ENCODE measurements at regions not wholly inside any gene's neighbourhood (a gene's known extent, or its start where the extent isn't known, plus 50 kb on each side); places are given as distances from the start of the nearest gene placed in this dataset.

- no peak for ATAC-seq
- DNase-seq = no peak
- intact Hi-C loops (cut with DNase I, micrococcal nuclease) = no loop called here
Observed at GRCh38 chr7:88700725-88701124, 58.8 kb upstream of the ZNF804B start.

DNA sequence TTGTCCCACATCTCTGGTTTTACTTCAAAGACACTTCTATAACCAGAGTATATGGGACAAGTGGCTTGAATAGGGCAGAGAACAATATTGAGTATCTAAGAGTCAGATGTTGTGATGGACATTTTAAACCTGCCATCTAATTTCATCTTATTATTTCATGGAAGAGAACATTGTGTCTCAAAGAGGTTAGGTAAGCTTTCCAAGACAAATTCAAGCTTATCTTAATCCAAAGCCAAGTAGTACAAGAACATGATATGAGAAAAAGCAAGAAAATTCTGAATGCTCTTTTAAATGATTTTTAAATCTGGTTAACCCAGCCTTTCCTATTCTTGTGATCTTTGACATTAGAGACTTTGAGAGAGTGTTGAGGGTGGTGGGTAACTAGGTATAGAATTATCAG lies 65.3 kb upstream of the ZNF804B start:
- DNase-seq (no peak), ATAC-seq (no peak)
- intact Hi-C loops (cut with DNase I, micrococcal nuclease) = no loop called here

- intact Hi-C loops (cut with DNase I, micrococcal nuclease) = no loop called here
- ATAC-seq (no peak), DNase-seq (no peak)
Observed at GRCh38 chr7:88693131-88693530, 66.4 kb upstream of the ZNF804B start.

GRCh38 chr7:88692493-88692892 lies 67.0 kb upstream of the ZNF804B start:
- intact Hi-C loops (cut with DNase I, micrococcal nuclease) = no loop called here
- DNase-seq = no peak
- ATAC-seq = no peak

GRCh38 chr7:88689821-88690220 lies 69.7 kb upstream of the ZNF804B start:
- intact Hi-C loops (cut with DNase I, micrococcal nuclease) = no loop called here
- ATAC-seq (no peak), DNase-seq (no peak)

DNA sequence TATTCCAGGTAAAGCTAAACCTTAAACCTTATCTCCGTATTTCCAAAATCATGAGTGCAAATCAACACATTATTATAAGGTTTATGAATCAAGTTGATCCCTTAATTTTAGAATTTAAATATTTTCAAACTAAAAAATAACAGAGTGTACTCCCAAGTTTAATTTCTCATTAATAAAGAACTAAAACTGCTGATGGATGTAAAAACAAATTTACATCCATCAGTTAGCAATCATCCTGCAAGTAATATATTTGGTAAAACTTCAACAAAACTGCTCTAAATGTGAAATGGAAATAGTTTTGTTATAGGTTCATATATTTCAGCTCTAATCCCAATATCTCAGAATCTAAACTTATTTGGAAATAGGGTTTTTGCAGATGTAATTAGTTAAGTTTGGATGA lies 71.3 kb upstream of the ZNF804B start:
- intact Hi-C loops (cut with DNase I, micrococcal nuclease) = no loop called here
- DNase-seq (no peak), ATAC-seq (no peak)

GRCh38 chr7:88686468-88687229 lies 72.9 kb upstream of the ZNF804B start:
- DNase-seq (no peak), ATAC-seq (no peak)
- intact Hi-C loops (cut with DNase I, micrococcal nuclease) = no loop called here

GRCh38 chr7:88681682-88682081 lies 77.8 kb upstream of the ZNF804B start:
- ATAC-seq (no peak), DNase-seq (no peak)
- intact Hi-C loops (cut with DNase I, micrococcal nuclease) = no loop called here

DNA sequence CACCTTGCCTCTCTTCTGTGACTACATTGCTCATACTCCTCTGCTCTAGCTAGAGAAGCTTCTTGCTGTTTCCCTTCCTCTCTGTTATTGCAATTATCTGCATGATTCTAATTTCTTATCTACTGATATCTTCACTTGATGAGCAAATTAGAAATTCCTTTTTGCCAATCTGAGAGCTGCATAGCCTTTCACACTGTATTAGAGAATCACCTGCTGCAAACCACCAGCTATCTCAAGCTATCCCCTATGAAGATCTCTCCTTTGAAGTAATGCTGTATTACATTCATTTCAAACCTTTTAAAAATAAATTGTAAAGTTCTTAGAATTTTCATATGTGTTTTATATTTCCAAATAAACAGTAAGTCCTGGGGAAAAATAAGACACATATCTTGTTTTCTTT lies 89.0 kb upstream of the ZNF804B start:
- DNase-seq (no peak), ATAC-seq (no peak)
- intact Hi-C loops (cut with DNase I, micrococcal nuclease) = no loop called here

GRCh38 chr7:88669913-88670312 lies 89.6 kb upstream of the ZNF804B start:
- intact Hi-C loops (cut with DNase I, micrococcal nuclease) = no loop called here
- ATAC-seq (no peak), DNase-seq (no peak)

DNA sequence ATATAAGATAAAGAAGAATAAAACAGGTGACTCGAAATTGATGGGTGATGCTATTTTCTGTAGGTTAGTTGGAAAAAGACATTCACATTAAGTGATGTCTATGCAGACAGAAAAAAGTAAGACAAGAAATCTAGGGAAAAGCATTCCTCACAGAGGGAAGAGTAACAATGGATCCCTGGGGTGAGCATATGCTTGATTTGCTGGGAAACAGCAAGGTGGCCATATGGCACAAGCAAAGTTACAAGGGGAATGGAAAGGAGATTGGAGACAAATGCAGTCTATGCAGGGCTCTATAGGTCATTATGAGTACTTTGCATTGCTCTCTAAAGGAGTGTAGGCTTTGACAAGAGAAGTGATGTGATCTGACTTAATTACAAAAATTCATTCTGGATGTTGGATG lies 90.9 kb upstream of the ZNF804B start:
- DNase-seq (no peak), ATAC-seq (no peak)
- intact Hi-C loops (cut with DNase I, micrococcal nuclease) = no loop called here

GRCh38 chr7:88666626-88667025 lies 92.9 kb upstream of the ZNF804B start:
- ATAC-seq = no peak
- no peak for DNase-seq
- intact Hi-C loops (cut with DNase I, micrococcal nuclease) = no loop called here

DNA sequence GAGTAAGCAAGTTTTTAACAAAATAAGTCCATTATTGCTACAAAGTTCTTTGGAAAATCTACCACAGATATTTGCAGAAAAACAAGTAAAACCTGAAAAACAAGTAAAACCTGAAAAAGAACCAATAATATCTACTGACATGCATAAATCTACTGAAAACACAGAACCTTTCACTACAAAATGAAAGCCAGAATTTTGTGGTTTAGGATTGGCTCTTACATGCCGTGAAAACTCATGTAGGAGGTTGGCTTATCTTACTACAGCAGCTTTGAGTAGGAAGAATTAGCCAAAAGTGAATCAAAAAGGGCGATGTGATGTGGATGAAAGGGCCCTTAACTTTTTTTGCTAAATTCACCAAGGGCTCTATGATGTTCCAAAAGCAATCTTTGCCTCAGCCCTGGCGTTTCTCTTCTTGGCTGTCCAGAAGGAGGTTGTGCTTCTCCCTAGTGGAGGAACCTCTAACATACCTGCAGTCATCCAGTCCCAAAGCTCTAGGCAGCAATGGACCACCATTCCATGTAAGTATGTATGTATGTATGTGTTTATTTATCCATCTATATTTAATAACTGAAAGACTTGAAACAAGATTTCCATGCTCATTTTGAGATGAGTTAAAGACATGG lies 93.5 kb upstream of the ZNF804B start:
- no peak for DNase-seq
- ATAC-seq = no peak
- intact Hi-C loops (cut with DNase I, micrococcal nuclease) = no loop called here

GRCh38 chr7:88664630-88665233 lies 94.8 kb upstream of the ZNF804B start:
- ATAC-seq (no peak), DNase-seq (no peak)
- intact Hi-C loops (cut with DNase I, micrococcal nuclease) = no loop called here

- ATAC-seq (no peak), DNase-seq (no peak)
- intact Hi-C loops (cut with DNase I, micrococcal nuclease) = no loop called here
Observed at GRCh38 chr7:88661921-88662320, 97.6 kb upstream of the ZNF804B start.

DNA sequence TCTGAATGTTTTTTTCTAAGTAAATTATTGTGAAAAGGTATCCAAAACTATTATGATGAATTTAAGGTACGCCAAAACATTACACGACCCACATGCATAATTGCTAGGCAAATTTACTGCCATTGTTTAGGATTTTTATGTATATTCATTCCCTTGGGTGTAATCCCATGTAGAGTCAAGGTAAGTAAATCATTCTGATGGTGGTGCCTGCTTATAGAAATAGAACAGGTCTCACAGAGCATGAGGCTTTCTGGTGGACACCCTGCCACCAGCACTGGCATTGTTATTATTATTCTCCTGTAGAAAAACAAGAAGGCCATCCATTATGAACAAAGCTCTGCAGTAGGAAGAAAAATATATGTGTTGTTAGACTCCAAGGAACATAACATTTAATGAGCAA lies 111.7 kb upstream of the ZNF804B start:
- no peak for ATAC-seq
- intact Hi-C loops (cut with DNase I, micrococcal nuclease) = no loop called here

DNA sequence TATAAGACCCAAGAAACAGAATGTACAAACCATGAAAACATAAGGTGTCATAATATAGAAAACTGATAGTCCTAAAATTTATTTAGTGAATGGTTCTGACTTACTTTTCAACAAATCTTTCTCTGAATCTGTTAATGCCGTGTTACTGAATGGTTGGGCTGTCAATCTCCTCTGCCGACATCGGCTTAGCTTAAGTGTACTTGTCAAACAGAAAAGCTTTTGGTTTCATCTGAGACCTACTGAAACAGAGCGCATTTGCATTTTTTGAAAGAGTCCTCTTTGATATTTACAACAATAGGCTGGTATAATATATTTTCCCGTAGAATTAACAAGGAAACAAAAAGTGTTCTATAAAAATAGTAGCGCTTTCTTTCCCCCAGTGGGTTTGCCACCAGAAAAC lies 120.9 kb upstream of the ZNF804B start:
- ATAC-seq (no peak), DNase-seq (no peak)
- intact Hi-C loops (cut with DNase I, micrococcal nuclease) = no loop called here

More for the DNA sequence above, 111.7 kb upstream of the ZNF804B start:
- DNase-seq = no peak

DNA sequence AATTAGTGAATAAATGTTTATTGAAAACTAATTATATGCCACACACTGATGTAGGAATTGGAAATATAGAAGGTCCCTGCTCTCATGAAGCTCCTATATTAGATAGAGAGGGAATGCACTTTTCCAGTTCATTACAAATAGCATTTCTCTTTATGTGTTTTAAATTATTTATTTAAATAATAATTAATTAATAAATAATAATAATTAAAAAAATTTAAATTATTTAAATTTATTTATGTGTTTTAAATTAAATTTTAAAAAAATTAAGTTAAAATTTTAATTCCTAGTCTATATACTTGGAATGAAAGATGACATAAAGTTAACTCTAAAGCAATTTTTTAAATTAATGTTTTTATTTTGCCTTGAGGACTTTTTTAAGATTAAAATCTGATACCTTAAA lies 121.7 kb upstream of the ZNF804B start:
- intact Hi-C loops (cut with DNase I, micrococcal nuclease) = no loop called here
- no peak for DNase-seq
- no peak for ATAC-seq

- DNase-seq (no peak), ATAC-seq (no peak)
- intact Hi-C loops (cut with DNase I, micrococcal nuclease) = no loop called here
Observed at GRCh38 chr7:88635149-88635548, 124.4 kb upstream of the ZNF804B start.

DNA sequence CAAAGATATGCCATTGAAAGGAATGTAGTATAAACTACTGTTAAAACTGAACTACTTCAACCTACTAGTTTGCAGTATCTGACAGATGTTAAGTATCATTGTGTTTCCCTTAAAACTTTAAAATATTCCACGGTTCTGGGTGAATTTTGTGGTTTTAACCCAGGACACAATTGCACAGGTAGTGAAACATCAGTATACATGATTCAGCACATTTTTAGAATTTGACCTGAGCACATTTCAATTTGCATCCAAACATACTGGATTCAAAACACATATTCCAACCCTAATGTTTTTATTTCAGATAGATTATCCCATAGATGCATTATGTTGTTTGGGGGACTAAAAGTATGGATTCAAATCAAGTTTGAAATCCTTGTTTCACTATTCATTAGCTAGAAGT lies 129.9 kb upstream of the ZNF804B start:
- ATAC-seq = no peak
- DNase-seq = no peak
- intact Hi-C loops (cut with DNase I, micrococcal nuclease) = no loop called here

All from left colon (tissue), 2 donors.